WTC11 (cell line): ENCODE measurements at regions not wholly inside any gene's neighbourhood (a gene's known extent, or its start where the extent isn't known, plus 50 kb on each side); places are given as distances from the start of the nearest gene placed in this dataset.

ENCODE experiments used
- NFE2L1 ChIP-seq: sonication (generic); formaldehyde crosslinking; IDR thresholded peaks from 2 replicates; pipeline ENCODE4 v1.8.1; 2023; ENCODE audit warnings: missing genetic modification reagents
- NR3C1 ChIP-seq: sonication (generic); formaldehyde crosslinking; conservative IDR thresholded peaks from 2 replicates; pipeline ENCODE4 v1.8.1; 2023; ENCODE audit warnings: low read depth, mild to moderate bottlenecking, missing genetic modification reagents
- TEAD1 ChIP-seq: sonication (generic); formaldehyde crosslinking; IDR thresholded peaks from 2 replicates; pipeline ENCODE4 v1.8.0; 2022; ENCODE audit warnings: mild to moderate bottlenecking, missing genetic modification reagents
- ZNF317 ChIP-seq: sonication (generic); formaldehyde crosslinking; IDR thresholded peaks from 2 replicates; pipeline ENCODE4 v1.8.1; 2023; ENCODE audit warnings: low read depth, mild to moderate bottlenecking, moderate library complexity, missing genetic modification reagents, borderline replicate concordance
- TF ChIP-seq, protein P1 (sequence below): fragments of 200-600 bp; IDR thresholded peaks from 2 replicates; pipeline ENCODE4 v1.8.0; 2022; ENCODE audit warnings: antibody characterized with exemption

DNA sequence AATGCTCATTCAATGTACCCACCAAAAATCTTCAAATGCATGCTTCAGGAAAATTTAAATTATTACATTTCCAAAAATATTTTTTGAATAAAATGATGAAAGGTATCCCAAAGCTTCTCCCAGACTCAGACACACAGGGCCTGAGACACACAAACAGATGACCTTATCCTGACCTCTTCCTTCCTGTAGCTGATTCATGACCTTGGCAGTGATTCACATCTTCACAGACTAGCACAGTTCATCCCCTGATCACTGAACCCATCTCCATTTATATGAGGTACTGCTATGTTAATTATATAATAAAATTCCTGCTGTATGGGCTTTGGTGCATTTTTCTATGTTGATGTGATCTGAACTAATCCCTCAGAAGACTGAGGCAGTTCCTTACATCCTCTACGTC is 265.0 kb upstream of the GLI3 start:
- TF ChIP-seq, protein P1, sequence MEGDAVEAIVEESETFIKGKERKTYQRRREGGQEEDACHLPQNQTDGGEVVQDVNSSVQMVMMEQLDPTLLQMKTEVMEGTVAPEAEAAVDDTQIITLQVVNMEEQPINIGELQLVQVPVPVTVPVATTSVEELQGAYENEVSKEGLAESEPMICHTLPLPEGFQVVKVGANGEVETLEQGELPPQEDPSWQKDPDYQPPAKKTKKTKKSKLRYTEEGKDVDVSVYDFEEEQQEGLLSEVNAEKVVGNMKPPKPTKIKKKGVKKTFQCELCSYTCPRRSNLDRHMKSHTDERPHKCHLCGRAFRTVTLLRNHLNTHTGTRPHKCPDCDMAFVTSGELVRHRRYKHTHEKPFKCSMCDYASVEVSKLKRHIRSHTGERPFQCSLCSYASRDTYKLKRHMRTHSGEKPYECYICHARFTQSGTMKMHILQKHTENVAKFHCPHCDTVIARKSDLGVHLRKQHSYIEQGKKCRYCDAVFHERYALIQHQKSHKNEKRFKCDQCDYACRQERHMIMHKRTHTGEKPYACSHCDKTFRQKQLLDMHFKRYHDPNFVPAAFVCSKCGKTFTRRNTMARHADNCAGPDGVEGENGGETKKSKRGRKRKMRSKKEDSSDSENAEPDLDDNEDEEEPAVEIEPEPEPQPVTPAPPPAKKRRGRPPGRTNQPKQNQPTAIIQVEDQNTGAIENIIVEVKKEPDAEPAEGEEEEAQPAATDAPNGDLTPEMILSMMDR = no peak
- TF ChIP-seq NR3C1 (CRISPR knock-in tag) (no peak), NFE2L1 (no peak), ZNF317 (no peak), TEAD1 (CRISPR knock-in tag) (no peak)
